Memory B cell (primary cell): ENCODE measurements at regions not wholly inside any gene's neighbourhood (a gene's known extent, or its start where the extent isn't known, plus 50 kb on each side); places are given as distances from the start of the nearest gene placed in this dataset.
"Not testable (repeated sequence)": the region's sequence is repeated elsewhere in the genome, so short reads cannot be mapped to it uniquely, and the experiment has no call there.

Experiments used
- ATAC-seq: fragments of 150-1000 bp; cut with Tn5 transposase; 2 replicates; pipeline ENCODE4 v1.10.0; 2021; ENCODE audit warnings: low read depth, mild to moderate bottlenecking, moderate library complexity
- DNase-seq, 2 donors: peaks; one replicate each; pipeline ENCODE4 v3.0.0; 2022; ENCODE audit warnings: low spot score in 2 of 2
- H3K27ac Mint-ChIP-seq: one replicate; pipeline ENCODE4 v1.8.0; 2022; ENCODE audit warnings: mild to moderate bottlenecking, moderate library complexity, mixed read lengths
- H3K27me3 Mint-ChIP-seq: one replicate; pipeline ENCODE4 v1.8.0; 2022; ENCODE audit warnings: mixed read lengths
- H3K36me3 Mint-ChIP-seq: one replicate; pipeline ENCODE4 v1.8.0; 2022; ENCODE audit warnings: mild to moderate bottlenecking, mixed read lengths
- H3K4me1 Mint-ChIP-seq: one replicate; pipeline ENCODE4 v1.8.0; 2022; ENCODE audit warnings: mixed read lengths
- H3K4me3 Mint-ChIP-seq: one replicate; pipeline ENCODE4 v1.8.0; 2022; ENCODE audit warnings: mild to moderate bottlenecking, moderate library complexity, mixed read lengths
- H3K9me3 Mint-ChIP-seq: one replicate; pipeline ENCODE4 v1.8.0; 2022; ENCODE audit warnings: mixed read lengths

GRCh38 chr20:25865715-25866656 lies 169.3 kb upstream of the ZNF337 start:
- Mint-ChIP-seq H3K9me3 (no peaks in the 10 kb centered on the region), H3K36me3 (no peaks in the 10 kb centered on the region), H3K27me3 (peaks cover 40% of the 10 kb centered on the region), H3K4me3 (peak overlapping the region; percentile 37), H3K27ac (no peak overlapping the region), H3K4me1 (peaks cover 19% of the 10 kb centered on the region)
- DNase-seq, result no peak
- ATAC-seq, result peak; percentile 46

GRCh38 chr20:25864963-25865714 lies 168.5 kb upstream of the ZNF337 start:
- peaks cover 44% of the 10 kb centered on the region for H3K27me3 Mint-ChIP-seq
- H3K27ac Mint-ChIP-seq, result not testable (repeated sequence)

GRCh38 chr20:25864326-25864962 lies 167.8 kb upstream of the ZNF337 start:
- Mint-ChIP-seq H3K36me3 (peaks cover 1% of the 10 kb centered on the region), H3K4me1 (peaks cover 19% of the 10 kb centered on the region), H3K27me3 (peaks cover 41% of the 10 kb centered on the region), H3K9me3 (no peaks in the 10 kb centered on the region), H3K4me3 (peak overlapping the region; percentile 25), H3K27ac (no peak overlapping the region)
- DNase-seq (no peak), ATAC-seq (no peak)

More at GRCh38 chr20:25864963-25865714, 168.5 kb upstream of the ZNF337 start:
- Mint-ChIP-seq H3K4me1 (peaks cover 22% of the 10 kb centered on the region), H3K4me3 (peak overlapping the region; percentile 37)
- not testable (repeated sequence) for H3K9me3 Mint-ChIP-seq, H3K36me3 Mint-ChIP-seq, DNase-seq, ATAC-seq

- Mint-ChIP-seq H3K4me3 (peak overlapping the region; percentile 82), H3K9me3 (peaks cover 1% of the 10 kb centered on the region), H3K27me3 (peaks cover 41% of the 10 kb centered on the region), H3K4me1 (peaks cover 23% of the 10 kb centered on the region), H3K27ac (no peak overlapping the region), H3K36me3 (peaks cover 3% of the 10 kb centered on the region)
- ATAC-seq (no peak), DNase-seq (no peak)
Observed at GRCh38 chr20:25863536-25864325, 167.1 kb upstream of the ZNF337 start.

GRCh38 chr20:25862967-25863530 lies 166.4 kb upstream of the ZNF337 start:
- H3K27me3 Mint-ChIP-seq, result peaks cover 42% of the 10 kb centered on the region
- H3K4me1 Mint-ChIP-seq, result peaks cover 23% of the 10 kb centered on the region
- not testable (repeated sequence) for H3K9me3 Mint-ChIP-seq, H3K36me3 Mint-ChIP-seq, H3K27ac Mint-ChIP-seq
- DNase-seq (peak; percentile 68 to 78), ATAC-seq (peak; percentile 23)
- peak overlapping the region; percentile 82 for H3K4me3 Mint-ChIP-seq

GRCh38 chr20:25860531-25861150 lies 164.0 kb upstream of the ZNF337 start:
- peaks cover 27% of the 10 kb centered on the region for H3K4me1 Mint-ChIP-seq
- no peak for DNase-seq
- H3K9me3 Mint-ChIP-seq, result peaks cover 4% of the 10 kb centered on the region
- peaks cover 8% of the 10 kb centered on the region for H3K36me3 Mint-ChIP-seq
- ATAC-seq, result no peak
- peak overlapping the region; percentile 82 for H3K4me3 Mint-ChIP-seq
- H3K27ac Mint-ChIP-seq, result no peak overlapping the region
- H3K27me3 Mint-ChIP-seq, result peaks cover 43% of the 10 kb centered on the region

GRCh38 chr20:25859649-25860530 lies 163.2 kb upstream of the ZNF337 start:
- H3K27me3 Mint-ChIP-seq, result peaks cover 41% of the 10 kb centered on the region
- peaks cover 22% of the 10 kb centered on the region for H3K4me1 Mint-ChIP-seq
- H3K27ac Mint-ChIP-seq, result no peak overlapping the region
- peaks cover 8% of the 10 kb centered on the region for H3K36me3 Mint-ChIP-seq
- ATAC-seq (peak; percentile 51), DNase-seq (peak in 1 of 2 donors; percentile 62)
- peak overlapping the region; percentile 40 for H3K4me3 Mint-ChIP-seq
- peaks cover 4% of the 10 kb centered on the region for H3K9me3 Mint-ChIP-seq

- DNase-seq, result no peak
- Mint-ChIP-seq H3K36me3 (peaks cover 8% of the 10 kb centered on the region), H3K27ac (no peak overlapping the region), H3K9me3 (peaks cover 4% of the 10 kb centered on the region), H3K4me3 (peak overlapping the region; percentile 36), H3K27me3 (peaks cover 41% of the 10 kb centered on the region), H3K4me1 (peaks cover 26% of the 10 kb centered on the region)
- ATAC-seq, result peak; percentile 47
Observed at GRCh38 chr20:25858495-25859425, 162.1 kb upstream of the ZNF337 start.

- H3K4me1 Mint-ChIP-seq, result peaks cover 27% of the 10 kb centered on the region
- not testable (repeated sequence) for H3K36me3 Mint-ChIP-seq, DNase-seq, H3K27ac Mint-ChIP-seq, H3K9me3 Mint-ChIP-seq, ATAC-seq
- H3K27me3 Mint-ChIP-seq, result peaks cover 38% of the 10 kb centered on the region
- peak overlapping the region; percentile 56 for H3K4me3 Mint-ChIP-seq
Observed at GRCh38 chr20:25857091-25857788, 160.6 kb upstream of the ZNF337 start.

GRCh38 chr20:25856256-25856884 lies 159.7 kb upstream of the ZNF337 start:
- H3K9me3 Mint-ChIP-seq, result peaks cover 4% of the 10 kb centered on the region
- H3K4me3 Mint-ChIP-seq, result no peak overlapping the region
- ATAC-seq, result no peak
- peaks cover 8% of the 10 kb centered on the region for H3K36me3 Mint-ChIP-seq
- no peak overlapping the region for H3K27ac Mint-ChIP-seq
- no peak for DNase-seq
- H3K27me3 Mint-ChIP-seq, result peaks cover 36% of the 10 kb centered on the region
- H3K4me1 Mint-ChIP-seq, result peaks cover 27% of the 10 kb centered on the region
